ENCODE measurements at regions not wholly inside any gene's neighbourhood (a gene's known extent, or its start where the extent isn't known, plus 50 kb on each side); places are given as distances from the start of the nearest gene placed in this dataset.

DNA sequence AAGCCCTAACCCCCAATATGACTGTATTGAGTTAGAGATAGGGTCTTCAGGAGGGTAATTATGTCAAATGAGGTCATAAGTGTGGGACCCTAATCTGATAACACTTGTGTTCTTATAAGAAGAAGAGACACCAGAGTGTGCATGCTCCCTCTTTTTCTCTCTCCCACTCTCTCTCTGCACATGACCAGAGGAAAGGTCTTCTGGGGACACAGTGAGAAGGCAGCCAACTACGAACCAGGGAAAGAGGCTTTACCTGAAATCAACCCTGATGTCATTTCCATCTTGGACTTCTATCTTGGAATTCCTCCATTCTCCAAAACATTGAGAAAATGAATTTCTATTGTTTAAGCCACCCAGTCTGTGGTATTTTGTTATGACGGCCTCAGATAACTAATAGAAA, 97.2 kb upstream of the MAD2L1 start:
- no peak for DNase-seq

DNA sequence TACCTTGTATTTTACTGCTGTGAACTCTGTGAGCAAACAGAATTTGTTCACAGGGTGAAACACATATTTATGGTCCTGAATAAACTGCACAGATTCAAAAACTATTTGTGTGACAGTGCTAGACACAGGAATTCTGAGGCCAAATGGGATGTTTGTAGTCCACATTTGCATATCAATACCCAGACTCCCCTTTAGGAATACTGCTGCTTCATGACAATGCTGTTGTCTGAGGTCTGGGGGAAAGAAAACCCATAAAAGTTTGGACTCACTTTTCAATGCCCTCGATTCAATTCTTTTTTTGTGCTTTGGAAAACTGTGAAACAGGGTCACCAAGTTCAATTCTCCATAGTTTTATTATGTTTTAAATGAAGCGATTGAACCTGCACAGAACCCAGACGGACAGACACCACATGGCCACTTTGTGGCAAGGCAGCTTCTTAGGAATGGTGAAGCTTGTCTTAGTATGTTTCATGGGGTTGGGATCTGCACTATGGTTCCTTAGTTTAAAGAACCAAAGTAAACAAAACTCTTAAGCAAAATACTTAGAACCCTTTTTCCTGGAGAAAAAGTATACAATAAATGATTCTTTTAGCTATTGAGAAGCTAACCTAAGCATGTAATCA, 92.3 kb upstream of the MAD2L1 start:
- DNase-seq, result no peak

DNA sequence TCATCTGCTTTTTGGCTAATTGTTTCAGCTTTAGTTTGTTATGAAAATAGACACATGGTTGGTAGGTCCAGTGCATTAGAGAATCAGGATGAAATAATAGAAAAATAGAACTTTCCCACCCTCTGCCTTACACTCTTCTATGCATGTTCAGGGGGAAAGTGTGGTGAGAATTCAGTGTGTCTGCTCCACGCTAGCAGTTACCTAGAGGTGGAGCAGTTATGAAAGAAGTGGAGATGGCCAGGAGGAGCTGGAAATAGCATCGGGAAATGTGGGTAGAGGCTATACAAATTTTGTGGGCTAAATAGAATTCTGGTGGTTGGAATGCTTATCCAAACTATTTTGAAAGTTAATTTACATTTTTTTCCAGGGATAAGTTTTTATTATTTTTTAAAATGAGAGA, 91.4 kb upstream of the MAD2L1 start:
- no peak for DNase-seq

DNA sequence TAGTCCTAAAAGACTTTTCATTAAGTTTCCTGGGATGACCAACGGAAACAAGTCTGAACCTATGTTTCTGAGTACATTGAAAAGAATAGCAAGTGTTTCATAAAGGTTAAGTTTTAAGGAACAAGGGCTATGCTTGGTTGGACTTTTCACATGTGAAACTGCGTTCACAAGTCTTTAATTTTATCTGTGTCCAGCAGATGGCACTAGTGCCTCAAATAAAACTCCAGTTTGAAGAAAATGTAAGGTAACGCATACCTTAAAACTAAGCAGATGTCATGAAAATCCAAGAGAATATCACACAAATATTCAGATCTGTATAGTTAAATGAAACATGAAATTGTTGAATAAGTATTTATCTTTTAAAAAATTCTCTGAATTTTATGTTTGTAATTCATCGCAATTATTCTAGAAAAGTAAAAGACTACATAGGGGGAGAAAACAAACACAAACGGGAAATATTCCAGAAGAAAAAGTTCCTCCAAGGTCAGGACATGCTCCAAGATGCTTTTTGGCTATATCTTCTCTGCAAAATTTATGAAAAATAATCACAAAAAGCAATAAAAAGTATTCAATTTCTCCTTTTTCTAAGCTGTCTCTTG, 89.6 kb upstream of the MAD2L1 start:
- no peak for DNase-seq

DNA sequence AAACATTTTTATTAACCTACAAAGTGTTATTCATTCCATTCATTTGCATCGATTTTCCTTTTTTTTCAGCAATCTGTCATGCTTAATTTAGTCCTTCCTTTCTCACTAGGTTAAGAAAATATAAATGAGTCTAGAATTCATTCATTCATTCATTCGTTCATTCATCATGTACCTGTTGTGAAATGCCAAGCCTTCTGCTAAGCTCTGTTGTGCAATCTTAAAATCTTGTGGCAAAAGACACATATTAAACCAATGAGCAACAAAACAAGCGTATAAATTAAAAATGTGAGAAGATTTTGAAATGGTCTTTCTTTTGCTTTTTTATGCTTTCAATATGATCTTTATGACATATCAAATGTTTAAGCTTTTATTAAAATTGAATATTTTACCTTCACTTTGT, 88.6 kb upstream of the MAD2L1 start:
- no peak for DNase-seq

DNA sequence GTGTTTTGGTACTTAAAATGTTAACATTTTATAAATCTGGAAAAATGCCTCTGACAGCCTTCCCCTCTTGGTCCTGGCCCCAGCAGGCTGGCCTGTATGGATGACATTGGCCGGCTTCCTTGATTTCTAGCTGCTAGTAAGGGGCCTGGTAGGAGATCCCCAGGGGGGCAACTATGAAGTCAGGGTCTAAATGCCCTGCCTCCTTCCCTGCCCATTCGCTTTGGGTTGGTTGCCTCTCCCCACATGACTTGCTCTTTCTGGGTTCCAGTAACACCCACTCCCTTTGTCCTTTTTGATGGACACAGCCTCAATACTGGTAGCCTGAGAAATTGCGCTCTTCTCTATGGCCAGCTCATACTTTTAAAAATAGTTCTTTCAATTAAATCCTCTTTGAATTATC, 78.0 kb upstream of the MAD2L1 start:
- no peak for DNase-seq

DNA sequence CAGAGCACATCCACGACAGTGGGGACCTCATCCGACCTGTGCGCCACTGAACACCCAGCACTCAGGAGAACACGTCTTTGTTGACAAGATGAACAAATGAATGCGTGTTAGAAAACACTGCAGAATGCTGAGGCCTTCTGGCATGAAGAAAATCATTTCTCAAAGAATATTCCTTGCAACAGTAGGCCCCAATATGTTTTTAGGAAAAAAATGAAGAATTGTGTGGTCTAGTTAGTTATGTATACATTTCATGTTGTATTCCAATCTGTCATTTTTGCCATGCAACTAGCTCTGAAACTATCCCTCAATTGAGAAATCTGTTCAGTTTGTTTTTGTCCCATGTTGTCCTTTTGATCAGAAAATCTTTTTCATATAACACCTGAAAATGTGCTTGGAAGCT, 77.4 kb upstream of the MAD2L1 start:
- DNase-seq, result no peak

DNA sequence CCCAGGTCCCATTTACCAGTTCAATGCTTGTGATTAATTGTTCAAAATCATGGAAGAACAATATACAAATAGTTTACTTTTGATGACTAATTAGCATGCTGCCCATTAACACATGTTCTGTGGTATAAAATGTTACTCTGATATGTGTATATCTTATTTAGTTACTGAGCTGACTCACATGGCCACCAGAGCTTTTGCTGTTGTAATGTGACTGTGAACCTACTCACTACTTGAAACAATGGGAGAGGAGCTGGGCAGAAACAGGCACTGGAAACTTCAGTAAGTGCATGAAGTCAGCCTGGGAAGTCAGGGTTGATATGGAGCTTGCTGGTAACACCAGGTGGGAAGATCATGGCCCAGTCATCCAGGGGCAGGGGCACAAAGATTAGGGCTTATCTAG, 72.7 kb upstream of the MAD2L1 start:
- DNase-seq, result no peak

DNA sequence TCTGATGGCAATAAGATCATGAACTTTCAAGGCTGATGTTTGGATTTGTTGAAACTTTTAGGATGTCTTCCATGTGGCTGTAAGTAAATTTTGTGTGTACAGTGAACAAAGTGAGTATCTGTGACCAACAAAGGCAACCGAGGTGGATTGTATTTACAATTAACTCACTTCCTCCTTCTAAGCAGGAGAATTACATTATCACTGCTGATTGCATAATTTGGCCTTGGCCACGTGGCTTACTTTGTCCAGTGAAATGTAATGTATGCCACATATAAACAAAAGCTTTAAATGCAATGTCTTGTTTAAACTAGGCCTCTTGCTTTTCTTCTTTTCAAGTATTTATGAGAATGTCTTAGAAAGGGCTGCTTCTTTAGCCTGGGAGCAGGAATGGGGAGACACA, 66.3 kb upstream of the MAD2L1 start:
- no peak for DNase-seq

DNA sequence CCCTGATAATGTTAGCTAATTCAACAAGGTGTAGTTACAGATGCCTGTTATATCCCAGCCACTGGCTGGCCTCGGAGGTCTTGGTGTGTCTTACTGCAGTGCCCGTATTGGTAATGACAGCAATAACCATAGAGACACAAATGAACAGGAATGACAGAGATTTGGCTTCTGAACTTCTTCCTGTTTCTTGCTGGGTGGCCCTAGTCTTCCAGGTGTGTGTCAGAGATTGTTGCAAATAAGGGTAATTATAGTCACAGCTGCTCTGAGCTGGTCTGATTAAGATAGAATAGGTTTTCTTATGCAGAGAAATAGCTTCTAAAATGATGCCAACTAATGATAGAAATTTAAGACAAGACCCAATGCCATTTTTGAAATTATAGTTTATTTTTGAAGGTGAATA, 64.1 kb upstream of the MAD2L1 start:
- no peak for DNase-seq

Data from NCI-H187 treated with DMSO at 0.1 percent for 48 hours (cell line).